Activated CD4-positive, alpha-beta memory T cell treated with anti-CD3 and anti-CD28 coated beads for 36 hours (primary cell): ENCODE measurements at regions not wholly inside any gene's neighbourhood (a gene's known extent, or its start where the extent isn't known, plus 50 kb on each side); places are given as distances from the start of the nearest gene placed in this dataset.
A peak's percentile ranks its signal among the peaks of the same experiment; 100 is the strongest.

ENCODE experiments used
- CTCF ChIA-PET: fragments of 350-600 bp; sonication (Branson Sonifier 250); formaldehyde crosslinking; loops from one replicate; lab custom pipeline; 2021; ENCODE audit warnings: antibody characterized with exemption, inconsistent platforms; lab: Charles Lee
- POLR2A ChIA-PET: fragments of 350-600 bp; sonication (Branson Sonifier 250); formaldehyde crosslinking; loops from one replicate; lab custom pipeline; 2021; ENCODE audit warnings: antibody characterized with exemption; lab: Charles Lee
- DNase-seq: peaks from one replicate; pipeline ENCODE4 v3.0.0-alpha.2; 2020
- H3K27ac Mint-ChIP-seq: one replicate; pipeline ENCODE4 v1.8.0; 2021; ENCODE audit warnings: mixed read lengths
- H3K27me3 Mint-ChIP-seq: one replicate; pipeline ENCODE4 v1.8.0; 2021; ENCODE audit warnings: mixed read lengths
- H3K36me3 Mint-ChIP-seq: one replicate; pipeline ENCODE4 v1.8.0; 2021; ENCODE audit warnings: mixed read lengths
- H3K4me1 Mint-ChIP-seq: one replicate; pipeline ENCODE4 v1.8.0; 2021; ENCODE audit warnings: low read depth, mixed read lengths
- H3K4me3 Mint-ChIP-seq: one replicate; pipeline ENCODE4 v1.8.0; 2021; ENCODE audit warnings: mild to moderate bottlenecking, mixed read lengths
- H3K9me3 Mint-ChIP-seq: one replicate; pipeline ENCODE4 v1.8.0; 2021; ENCODE audit warnings: mixed read lengths
- intact Hi-C: fragments of 100-400 bp; cut with micrococcal nuclease; formaldehyde crosslinking; loops from one replicate; pipeline ENCODE4 v1.15.1; 2023

DNA sequence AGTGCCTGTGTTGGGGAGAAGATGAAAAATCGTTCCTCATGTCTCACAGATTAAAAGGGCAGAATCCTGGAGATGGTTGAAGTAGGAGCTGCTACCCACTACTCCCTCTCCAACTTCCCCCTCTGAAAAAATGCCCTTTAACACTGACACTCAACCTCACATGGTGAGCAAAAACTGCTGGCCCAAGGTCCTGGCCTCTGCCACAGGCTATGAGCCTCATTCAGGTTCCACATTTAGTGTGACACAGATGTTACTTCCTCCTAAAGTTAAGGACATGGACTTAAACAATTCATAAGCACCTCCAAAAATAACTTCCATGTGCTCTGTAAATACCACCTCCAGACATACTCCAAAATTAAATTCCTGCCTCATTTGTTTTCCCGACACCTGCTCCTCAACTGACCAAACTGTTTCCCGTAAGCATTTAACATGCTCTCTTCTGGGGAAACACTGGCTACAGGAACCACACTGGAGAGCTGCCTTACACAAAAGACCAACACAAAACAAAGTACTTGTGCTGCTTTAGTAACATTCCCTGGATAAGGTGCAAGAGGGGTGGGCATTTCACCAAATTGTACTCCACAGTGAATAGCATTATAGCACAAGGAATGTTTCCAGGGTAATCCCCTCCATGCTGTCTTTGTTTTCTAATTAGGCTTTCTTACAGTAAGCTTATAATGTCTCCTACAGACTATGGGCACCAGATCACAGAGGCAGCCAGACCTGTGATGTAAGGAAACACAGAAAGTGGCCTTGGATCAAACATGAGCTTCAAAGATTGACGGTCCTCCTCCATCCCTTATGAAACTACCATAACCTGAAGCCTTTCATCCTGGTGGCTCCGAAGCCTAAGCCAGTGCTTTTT, 57.0 kb downstream of the PHLDA1 start:
- H3K4me3 Mint-ChIP-seq = no peak overlapping the region
- intact Hi-C loops = no loop called here
- peaks cover 6% of the 10 kb centered on the region for H3K36me3 Mint-ChIP-seq
- no peak for DNase-seq
- POLR2A ChIA-PET = no interaction called here
- peaks cover 54% of the 10 kb centered on the region for H3K4me1 Mint-ChIP-seq
- peaks cover 12% of the 10 kb centered on the region for H3K9me3 Mint-ChIP-seq
- no peak overlapping the region for H3K27ac Mint-ChIP-seq
- CTCF ChIA-PET = interaction anchor here (1.0 kb wide), 1 partner anchor 57 kb away, joined by 3 read pairs; the partner anchor contains the start of gene PHLDA1
- no peaks in the 10 kb centered on the region for H3K27me3 Mint-ChIP-seq

- H3K4me1 Mint-ChIP-seq = peaks cover 25% of the 10 kb centered on the region
- ChIA-PET POLR2A (interaction anchor here (0.5 to 0.7 kb wide), 2 partner anchors 46 to 63 kb away, joined by 3 to 4 read pairs; no protein-coding TSS in a partner anchor), CTCF (interaction anchor here (1.0 kb wide), 1 partner anchor 60 kb away, joined by 3 read pairs; no protein-coding TSS in a partner anchor)
- H3K36me3 Mint-ChIP-seq = peaks cover 6% of the 10 kb centered on the region
- no peak overlapping the region for H3K27ac Mint-ChIP-seq
- no peak overlapping the region for H3K4me3 Mint-ChIP-seq
- H3K27me3 Mint-ChIP-seq = peaks cover 2% of the 10 kb centered on the region
- peaks cover 12% of the 10 kb centered on the region for H3K9me3 Mint-ChIP-seq
- DNase-seq = no peak
- intact Hi-C loops = no loop called here
Measured at GRCh38 chr12:75971253-75971652, 60.3 kb downstream of the PHLDA1 start.

DNA sequence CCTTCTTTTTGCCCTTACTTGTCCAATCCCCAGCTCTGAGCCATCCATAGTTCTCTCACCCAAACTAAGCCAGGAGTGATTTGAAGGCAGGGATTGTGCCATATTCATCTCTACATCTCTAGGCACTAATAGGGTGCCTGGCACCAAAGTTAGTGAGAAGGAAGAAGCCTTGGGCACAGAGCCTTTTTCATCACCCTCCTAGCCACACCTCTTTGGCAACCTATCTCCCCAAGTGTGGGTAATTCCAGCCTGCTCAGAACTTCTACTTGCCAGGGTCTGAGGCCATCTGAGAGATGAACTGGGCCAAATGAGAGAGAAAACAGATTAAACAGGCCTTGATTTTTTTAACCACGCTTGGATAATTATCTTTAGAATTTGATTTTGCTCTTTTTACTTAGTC, 61.3 kb downstream of the PHLDA1 start:
- POLR2A ChIA-PET = no interaction called here
- intact Hi-C loops = no loop called here
- no peak for DNase-seq
- Mint-ChIP-seq H3K4me3 (no peak overlapping the region), H3K27ac (no peak overlapping the region), H3K9me3 (peaks cover 12% of the 10 kb centered on the region), H3K4me1 (peaks cover 27% of the 10 kb centered on the region), H3K27me3 (peaks cover 2% of the 10 kb centered on the region), H3K36me3 (peaks cover 6% of the 10 kb centered on the region)
- CTCF ChIA-PET = no interaction called here

- intact Hi-C loops = no loop called here
- DNase-seq = no peak
- Mint-ChIP-seq H3K27me3 (peaks cover 2% of the 10 kb centered on the region), H3K27ac (no peak overlapping the region), H3K4me1 (peaks cover 27% of the 10 kb centered on the region), H3K36me3 (peaks cover 6% of the 10 kb centered on the region), H3K4me3 (no peak overlapping the region), H3K9me3 (peaks cover 12% of the 10 kb centered on the region)
- CTCF ChIA-PET = interaction anchor here (1.3 kb wide), 1 partner anchor 61 kb away, joined by 4 read pairs; no protein-coding TSS in a partner anchor
- POLR2A ChIA-PET = no interaction called here
Measured at GRCh38 chr12:75969768-75970167, 61.8 kb downstream of the PHLDA1 start.

GRCh38 chr12:75965661-75966060, 65.9 kb downstream of the PHLDA1 start:
- intact Hi-C loops = no loop called here
- H3K9me3 Mint-ChIP-seq = no peaks in the 10 kb centered on the region
- no peaks in the 10 kb centered on the region for H3K36me3 Mint-ChIP-seq
- CTCF ChIA-PET = interaction anchor here (0.5 to 1.1 kb wide), 2 partner anchors 10 to 65 kb away, joined by 3 to 4 read pairs; partner anchors contain the start of gene PHLDA1
- POLR2A ChIA-PET = interaction anchor here (1.4 kb wide), 1 partner anchor 12 kb away, joined by 4 read pairs; no protein-coding TSS in a partner anchor
- no peak for DNase-seq
- H3K27ac Mint-ChIP-seq = no peak overlapping the region
- H3K4me1 Mint-ChIP-seq = peaks cover 24% of the 10 kb centered on the region
- peaks cover 2% of the 10 kb centered on the region for H3K27me3 Mint-ChIP-seq
- no peak overlapping the region for H3K4me3 Mint-ChIP-seq

GRCh38 chr12:75964150-75964549, 67.4 kb downstream of the PHLDA1 start:
- intact Hi-C loops = no loop called here
- Mint-ChIP-seq H3K36me3 (no peaks in the 10 kb centered on the region), H3K4me3 (no peak overlapping the region), H3K9me3 (no peaks in the 10 kb centered on the region), H3K27me3 (no peaks in the 10 kb centered on the region), H3K27ac (no peak overlapping the region), H3K4me1 (peaks cover 27% of the 10 kb centered on the region)
- ChIA-PET POLR2A (no interaction called here), CTCF (no interaction called here)
- DNase-seq = no peak

- Mint-ChIP-seq H3K36me3 (no peaks in the 10 kb centered on the region), H3K4me1 (peaks cover 32% of the 10 kb centered on the region), H3K27me3 (no peaks in the 10 kb centered on the region), H3K9me3 (no peaks in the 10 kb centered on the region), H3K27ac (no peak overlapping the region), H3K4me3 (no peak overlapping the region)
- ChIA-PET POLR2A (no interaction called here), CTCF (interaction anchor here (1.4 kb wide), 1 partner anchor 69 kb away, joined by 3 read pairs; the partner anchor contains the start of gene PHLDA1)
- no peak for DNase-seq
- intact Hi-C loops = no loop called here
Measured at GRCh38 chr12:75961878-75962277, 69.7 kb downstream of the PHLDA1 start.

- no peak overlapping the region for H3K27ac Mint-ChIP-seq
- peaks cover 30% of the 10 kb centered on the region for H3K4me1 Mint-ChIP-seq
- ChIA-PET POLR2A (no interaction called here), CTCF (no interaction called here)
- no peak for DNase-seq
- H3K27me3 Mint-ChIP-seq = no peaks in the 10 kb centered on the region
- no peaks in the 10 kb centered on the region for H3K36me3 Mint-ChIP-seq
- intact Hi-C loops = no loop called here
- no peak overlapping the region for H3K4me3 Mint-ChIP-seq
- no peaks in the 10 kb centered on the region for H3K9me3 Mint-ChIP-seq
Measured at GRCh38 chr12:75960954-75961661, 70.5 kb downstream of the PHLDA1 start.

DNA sequence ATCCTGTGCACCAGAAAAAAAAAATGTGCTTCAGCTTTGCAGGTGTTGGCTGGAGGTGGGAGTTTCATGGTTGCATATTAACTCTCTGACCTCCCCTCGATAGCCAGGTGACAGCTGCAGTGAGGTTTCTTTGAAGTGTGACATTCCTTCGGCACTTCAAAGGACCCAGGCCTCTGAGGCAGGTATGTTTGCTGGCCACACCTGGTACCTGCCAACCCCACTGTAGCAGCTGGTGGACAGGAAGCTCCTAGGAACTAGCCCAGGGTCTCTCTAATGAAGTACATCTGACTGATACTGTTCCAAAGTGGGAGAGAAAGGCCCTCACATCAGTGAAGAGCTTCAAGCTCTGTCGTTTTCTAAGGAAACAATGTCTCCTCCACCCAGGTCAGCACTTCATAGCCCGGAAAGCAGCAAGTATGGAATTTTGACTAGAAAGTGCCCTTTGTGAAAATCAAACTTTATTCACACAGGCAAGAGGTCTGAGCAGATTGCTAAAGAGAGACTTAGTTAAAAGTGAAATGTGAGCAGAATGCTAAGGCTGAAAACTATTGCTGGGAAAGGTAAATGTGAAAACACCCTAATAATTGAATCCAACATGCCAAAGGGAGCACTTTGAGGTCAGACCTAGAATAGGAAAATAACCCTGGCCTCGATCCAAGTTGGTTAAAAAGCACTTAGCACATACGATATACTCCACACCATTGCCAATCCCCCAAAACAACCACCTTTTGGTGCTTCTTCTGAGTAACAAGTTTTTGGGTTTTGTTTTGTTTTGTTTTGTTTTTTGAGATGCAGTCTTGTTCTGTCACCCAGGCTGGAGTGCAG, 71.3 kb downstream of the PHLDA1 start:
- Mint-ChIP-seq H3K36me3 (no peaks in the 10 kb centered on the region), H3K4me1 (peaks cover 25% of the 10 kb centered on the region), H3K9me3 (no peaks in the 10 kb centered on the region), H3K27me3 (no peaks in the 10 kb centered on the region), H3K4me3 (no peak overlapping the region), H3K27ac (no peak overlapping the region)
- ChIA-PET POLR2A (interaction anchor here (1.3 kb wide), 1 partner anchor 71 kb away, joined by 4 read pairs; the partner anchor contains the start of gene PHLDA1), CTCF (interaction anchor here (0.6 to 1.5 kb wide), 4 partner anchors 10 to 347 kb away, joined by 3 to 4 read pairs (median 4); no protein-coding TSS in a partner anchor)
- no peak for DNase-seq
- intact Hi-C loops = no loop called here

- ChIA-PET CTCF (interaction anchor here (0.6 to 1.5 kb wide), 4 partner anchors 9 to 346 kb away, joined by 3 to 4 read pairs (median 4); no protein-coding TSS in a partner anchor), POLR2A (interaction anchor here (1.3 kb wide), 1 partner anchor 72 kb away, joined by 4 read pairs; the partner anchor contains the start of gene PHLDA1)
- H3K27me3 Mint-ChIP-seq = no peaks in the 10 kb centered on the region
- intact Hi-C loops = no loop called here
- H3K4me1 Mint-ChIP-seq = peaks cover 25% of the 10 kb centered on the region
- peak overlapping the region; percentile 43 for H3K27ac Mint-ChIP-seq
- no peak for DNase-seq
- no peaks in the 10 kb centered on the region for H3K36me3 Mint-ChIP-seq
- no peak overlapping the region for H3K4me3 Mint-ChIP-seq
- H3K9me3 Mint-ChIP-seq = no peaks in the 10 kb centered on the region
Measured at GRCh38 chr12:75959506-75959905, 72.1 kb downstream of the PHLDA1 start.

DNA sequence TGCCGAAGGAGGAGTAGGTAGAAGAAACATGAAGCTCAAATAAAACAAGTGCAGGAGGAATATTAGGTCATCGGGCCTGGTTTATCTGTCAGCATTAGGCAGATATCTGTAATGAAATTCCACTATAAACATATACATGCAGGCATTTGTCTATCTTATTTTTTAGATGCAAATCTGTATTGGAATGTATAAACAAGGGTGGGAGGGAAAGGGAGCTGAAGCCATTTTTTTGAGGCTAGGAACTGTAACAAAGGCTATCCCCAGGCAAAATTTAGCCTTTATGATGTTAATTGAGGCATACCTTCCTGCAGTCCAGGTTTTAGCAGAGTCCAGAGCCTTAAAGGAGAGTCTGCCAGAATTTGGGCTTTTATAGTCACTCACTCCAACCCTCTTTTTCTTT, 72.5 kb downstream of the PHLDA1 start:
- intact Hi-C loops = no loop called here
- H3K36me3 Mint-ChIP-seq = no peaks in the 10 kb centered on the region
- H3K9me3 Mint-ChIP-seq = no peaks in the 10 kb centered on the region
- POLR2A ChIA-PET = no interaction called here
- peak overlapping the region; percentile 43 for H3K27ac Mint-ChIP-seq
- H3K4me1 Mint-ChIP-seq = peaks cover 22% of the 10 kb centered on the region
- no peak overlapping the region for H3K4me3 Mint-ChIP-seq
- H3K27me3 Mint-ChIP-seq = no peaks in the 10 kb centered on the region
- no peak for DNase-seq
- CTCF ChIA-PET = interaction anchor here (1.2 to 1.5 kb wide), 3 partner anchors 9 to 78 kb away, joined by 3 to 4 read pairs (median 4); no protein-coding TSS in a partner anchor
